Prostate gland (tissue), 2 donors: ENCODE measurements at regions not wholly inside any gene's neighbourhood (a gene's known extent, or its start where the extent isn't known, plus 50 kb on each side); places are given as distances from the start of the nearest gene placed in this dataset.
A peak's percentile ranks its signal among the peaks of the same experiment; 100 is the strongest.

Experiments used
- DNase-seq: peaks from one replicate; pipeline ENCODE4 v3.0.0-alpha.2; 2019; ENCODE audit warnings: low spot score
- H3K27ac ChIP-seq, 2 donors: fragments of 200-600 bp; sonication (generic); 2 replicates each; pipeline ENCODE4 v1.5.1; 2017 to 2019
- H3K27me3 ChIP-seq: fragments of 200-600 bp; sonication (generic); replicated peaks from 2 replicates; pipeline ENCODE4 v1.5.1; 2019; ENCODE audit not compliant: insufficient read depth
- H3K36me3 ChIP-seq, 2 donors: fragments of 200-600 bp; sonication (generic); 1 replicate in 1 of 2; 2 replicates in 1 of 2; pipeline versions ENCODE4 v1.5.1 to v1.8.1; 2017 to 2019
- H3K4me1 ChIP-seq: fragments of 200-600 bp; sonication (generic); replicated peaks from 2 replicates; pipeline ENCODE4 v1.5.1; 2019
- H3K4me3 ChIP-seq, 2 donors: fragments of 200-600 bp; sonication (generic); 2 replicates each; pipeline ENCODE4 v1.5.1; 2017 to 2019
- H3K9me3 ChIP-seq: fragments of 200-600 bp; sonication (generic); 2 replicates; pipeline ENCODE4 v1.5.1; 2017
- POLR2A ChIP-seq: fragments of 450-650 bp; IDR thresholded peaks from one replicate; pipeline ENCODE4 v1.6.1; 2016; ENCODE audit warnings: antibody characterized with exemption, mild to moderate bottlenecking
- POLR2AphosphoS5 ChIP-seq: sonication (generic); formaldehyde crosslinking; IDR thresholded peaks from one replicate; pipeline ENCODE4 v1.6.1; 2017; ENCODE audit warnings: antibody characterized with exemption
- WGBS: methylation state at CpG from one replicate; pipeline ENCODE4 v1.1.5; 2018; 5-methylcytosine and 5-hydroxymethylcytosine counted together
- intact Hi-C: fragments of 100-400 bp; cut with DNase I; formaldehyde crosslinking; loops from one replicate; pipeline ENCODE4 v1.14.2; 2022
- TF ChIP-seq, protein P1 (sequence below), 4 experiments: fragments of 200-600 bp in 2 of 4; fragments of 450-650 bp in 2 of 4; sonication (generic) in 2 of 4; IDR thresholded peaks; 1 replicate in 3 of 4; 2 replicates in 1 of 4; pipeline ENCODE4 v1.5.1; 2016 to 2019; ENCODE audit warnings: antibody characterized with exemption in 4 of 4, mild to moderate bottlenecking in 2 of 4, moderate library complexity in 2 of 4

DNA sequence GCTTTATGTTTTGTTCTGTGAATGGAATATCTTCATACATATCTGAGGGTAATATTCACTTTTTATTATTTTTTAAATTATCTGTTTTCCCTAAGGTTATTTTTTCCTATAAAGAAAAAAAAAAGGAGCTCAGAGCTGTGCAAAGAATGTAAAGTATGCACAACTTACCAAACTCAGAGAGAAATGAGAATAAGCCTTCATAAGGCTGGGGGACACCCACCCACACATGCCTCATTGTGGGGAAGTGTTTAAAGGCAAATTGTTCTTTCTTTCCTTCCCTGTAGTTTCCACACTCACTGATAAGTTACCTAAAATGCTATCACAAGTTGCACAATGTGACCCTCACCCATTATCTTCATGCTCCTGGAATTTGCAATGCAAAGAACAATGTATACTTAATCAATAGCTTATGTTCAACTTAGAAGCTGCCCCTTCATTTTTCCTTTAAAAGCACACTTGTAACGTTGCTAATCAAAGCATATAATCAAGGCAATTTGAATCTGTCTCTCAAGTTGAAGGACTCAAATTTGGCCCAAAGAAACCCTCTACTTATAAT is 108.1 kb downstream of the GNAT3 start:
- Histone ChIP-seq H3K4me1 (no peaks in the 10 kb centered on the region), H3K36me3 (no peaks in the 10 kb centered on the region), H3K27ac (no peak overlapping the region), H3K9me3 (no peaks in the 10 kb centered on the region), H3K4me3 (no peak overlapping the region), H3K27me3 (no peaks in the 10 kb centered on the region)
- intact Hi-C loops, result no loop called here
- TF ChIP-seq, protein P1, sequence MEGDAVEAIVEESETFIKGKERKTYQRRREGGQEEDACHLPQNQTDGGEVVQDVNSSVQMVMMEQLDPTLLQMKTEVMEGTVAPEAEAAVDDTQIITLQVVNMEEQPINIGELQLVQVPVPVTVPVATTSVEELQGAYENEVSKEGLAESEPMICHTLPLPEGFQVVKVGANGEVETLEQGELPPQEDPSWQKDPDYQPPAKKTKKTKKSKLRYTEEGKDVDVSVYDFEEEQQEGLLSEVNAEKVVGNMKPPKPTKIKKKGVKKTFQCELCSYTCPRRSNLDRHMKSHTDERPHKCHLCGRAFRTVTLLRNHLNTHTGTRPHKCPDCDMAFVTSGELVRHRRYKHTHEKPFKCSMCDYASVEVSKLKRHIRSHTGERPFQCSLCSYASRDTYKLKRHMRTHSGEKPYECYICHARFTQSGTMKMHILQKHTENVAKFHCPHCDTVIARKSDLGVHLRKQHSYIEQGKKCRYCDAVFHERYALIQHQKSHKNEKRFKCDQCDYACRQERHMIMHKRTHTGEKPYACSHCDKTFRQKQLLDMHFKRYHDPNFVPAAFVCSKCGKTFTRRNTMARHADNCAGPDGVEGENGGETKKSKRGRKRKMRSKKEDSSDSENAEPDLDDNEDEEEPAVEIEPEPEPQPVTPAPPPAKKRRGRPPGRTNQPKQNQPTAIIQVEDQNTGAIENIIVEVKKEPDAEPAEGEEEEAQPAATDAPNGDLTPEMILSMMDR (IDR thresholded peaks at IDR 0.05), result no peak
- no peak for TF ChIP-seq POLR2A
- no peak for TF ChIP-seq POLR2AphosphoS5
- no peak for DNase-seq
- WGBS, result 36% methylated on average over 1 of the region's 1 CpG

DNA sequence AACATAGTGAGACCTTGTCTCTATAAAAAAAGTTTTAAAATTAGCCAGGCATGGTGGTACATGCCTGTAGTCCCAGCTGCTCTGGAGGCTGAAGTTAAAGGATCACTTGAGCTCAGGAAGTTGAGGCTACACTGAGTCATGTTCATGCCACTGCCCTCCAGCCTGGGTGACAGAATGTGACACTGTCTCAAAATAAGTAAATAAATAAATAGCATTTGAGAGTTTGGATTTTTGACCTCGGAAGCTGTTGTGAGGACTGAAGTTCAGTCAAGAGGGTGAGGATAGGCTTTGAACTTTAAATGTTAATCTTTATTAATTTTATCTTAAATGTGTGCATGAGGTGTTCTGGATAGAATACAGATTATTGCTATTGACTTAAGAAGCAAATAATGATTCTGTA is 110.2 kb downstream of the GNAT3 start:
- H3K4me1 ChIP-seq, result no peaks in the 10 kb centered on the region
- TF ChIP-seq POLR2AphosphoS5 (no peak), POLR2A (no peak)
- TF ChIP-seq, protein P1 (IDR thresholded peaks at IDR 0.05), result no peak
- H3K36me3 ChIP-seq, result no peaks in the 10 kb centered on the region
- H3K27me3 ChIP-seq, result no peaks in the 10 kb centered on the region
- intact Hi-C loops, result no loop called here
- WGBS, result 90% methylated on average over 1 of the region's 1 CpG
- no peak overlapping the region for H3K4me3 ChIP-seq
- H3K9me3 ChIP-seq, result no peaks in the 10 kb centered on the region
- H3K27ac ChIP-seq, result no peak overlapping the region
- DNase-seq, result no peak

DNA sequence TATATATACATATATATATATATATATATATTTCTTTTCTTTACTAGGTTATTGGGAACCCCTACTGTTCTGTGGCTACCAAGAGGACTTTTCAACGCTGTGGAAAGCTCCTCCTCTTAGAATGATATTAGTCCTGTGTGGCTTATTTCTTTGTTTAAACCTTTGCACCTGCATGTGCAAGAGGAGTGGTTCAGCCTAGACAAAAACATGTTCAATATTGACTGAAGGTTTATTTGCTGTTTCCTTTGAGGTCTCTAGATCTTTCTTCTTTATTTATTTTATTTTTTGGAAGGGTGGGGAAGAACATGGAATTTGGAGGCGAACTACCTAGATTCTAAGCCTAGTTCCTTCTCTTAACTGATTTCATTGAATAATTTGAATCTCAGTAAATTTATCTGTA is 118.1 kb downstream of the GNAT3 start:
- Histone ChIP-seq H3K9me3 (no peaks in the 10 kb centered on the region), H3K4me1 (no peaks in the 10 kb centered on the region), H3K4me3 (no peak overlapping the region), H3K36me3 (no peaks in the 10 kb centered on the region), H3K27me3 (no peaks in the 10 kb centered on the region), H3K27ac (no peak overlapping the region)
- WGBS, result 73% methylated on average over 2 of the region's 2 CpGs
- TF ChIP-seq POLR2A (no peak), POLR2AphosphoS5 (no peak)
- TF ChIP-seq, protein P1 (IDR thresholded peaks at IDR 0.05), result no peak
- no peak for DNase-seq
- intact Hi-C loops, result loop anchor here (5.0 to 10.0 kb wide), 3 partner anchors 261 to 329 kb away; partner anchors contain the start of gene GNAI1

DNA sequence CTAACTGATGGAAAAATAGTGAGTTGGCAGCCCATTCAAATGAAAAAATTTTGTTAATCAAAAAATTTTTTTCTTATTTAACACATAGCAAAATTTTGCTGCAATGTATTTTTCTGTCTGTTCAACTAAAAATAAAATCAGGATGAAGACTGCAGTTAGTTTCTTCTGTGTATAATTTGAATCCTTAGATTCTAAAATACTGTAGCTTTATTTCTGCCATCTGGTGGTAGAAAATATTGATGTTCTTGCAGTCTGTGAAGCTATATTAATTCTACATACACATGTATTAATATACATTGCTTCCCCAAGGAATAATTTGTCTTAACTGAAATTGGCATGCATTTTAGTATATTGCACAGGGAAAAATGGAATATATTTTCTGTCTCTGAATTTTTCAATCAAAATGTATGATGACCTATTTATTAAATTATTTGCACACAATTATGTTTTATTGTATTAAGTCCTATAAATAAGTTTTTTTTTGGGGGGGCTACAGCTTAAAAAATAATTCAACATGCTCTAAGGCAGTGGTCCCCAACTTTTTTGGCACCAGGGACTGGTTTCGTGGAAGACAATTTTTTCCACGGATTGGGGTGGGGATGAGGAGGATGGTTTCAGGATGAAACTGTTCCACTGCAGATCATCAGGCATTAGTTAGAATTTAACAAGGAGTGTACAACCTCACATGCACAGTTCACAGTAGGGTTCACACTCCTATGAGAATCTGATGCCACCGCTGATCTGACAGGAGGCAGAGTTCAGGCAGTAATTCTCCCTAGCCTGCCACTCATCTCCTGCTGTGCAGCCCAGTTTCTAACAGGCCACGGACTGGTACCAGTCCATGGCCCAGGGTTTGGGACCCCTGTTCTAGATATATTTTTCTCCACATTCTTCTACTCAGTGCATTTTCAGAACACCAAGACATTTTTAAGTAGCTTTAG is 119.4 kb downstream of the GNAT3 start:
- H3K27me3 ChIP-seq, result no peaks in the 10 kb centered on the region
- no peaks in the 10 kb centered on the region for H3K9me3 ChIP-seq
- TF ChIP-seq, protein P1 (IDR thresholded peaks at IDR 0.05), result peak in 3 of 4 experiments; percentile 62 to 74 (median 71)
- TF ChIP-seq POLR2A, result no peak
- no peaks in the 10 kb centered on the region for H3K36me3 ChIP-seq
- H3K27ac ChIP-seq, result no peak overlapping the region
- H3K4me1 ChIP-seq, result no peaks in the 10 kb centered on the region
- no peak for DNase-seq
- no peak overlapping the region for H3K4me3 ChIP-seq
- WGBS, result 82% methylated on average over 4 of the region's 4 CpGs
- intact Hi-C loops, result loop anchor here (5.0 to 10.0 kb wide), 3 partner anchors 260 to 328 kb away; partner anchors contain the start of gene GNAI1
